ENCODE measurements at regions not wholly inside any gene's neighbourhood (a gene's known extent, or its start where the extent isn't known, plus 50 kb on each side); places are given as distances from the start of the nearest gene placed in this dataset.
"Not testable (repeated sequence)": the region's sequence is repeated elsewhere in the genome, so short reads cannot be mapped to it uniquely, and the experiment has no call there.

DNA sequence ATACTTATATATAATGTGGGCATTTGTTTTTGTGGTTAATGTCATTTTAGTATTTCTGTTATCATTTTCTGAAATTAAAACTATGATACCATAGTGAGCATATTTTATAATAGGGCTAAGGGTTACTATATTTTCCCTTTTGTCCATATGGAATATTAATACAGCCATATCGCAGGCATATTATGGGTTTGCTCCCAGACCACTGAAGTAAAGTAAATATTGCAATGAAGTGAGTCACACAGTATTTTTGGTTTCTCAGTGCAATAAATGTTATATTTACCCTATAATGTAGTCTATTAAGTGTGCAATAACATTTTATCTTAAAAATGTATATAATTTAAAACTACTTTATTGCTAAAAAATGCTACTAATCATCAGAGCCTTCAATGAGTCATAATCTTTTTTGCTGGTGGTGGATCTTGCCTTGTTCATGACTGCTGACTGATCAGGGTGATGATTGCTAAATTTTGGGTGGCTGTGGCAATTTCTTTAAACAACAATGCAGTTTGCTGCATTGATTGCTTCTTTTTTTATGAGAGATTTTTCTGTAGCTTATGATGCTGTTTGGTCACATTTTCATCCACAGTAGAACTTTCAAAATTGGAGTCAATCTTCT lies 1044.5 kb upstream of the NOVA1 start:
- no peak for DNase-seq

DNA sequence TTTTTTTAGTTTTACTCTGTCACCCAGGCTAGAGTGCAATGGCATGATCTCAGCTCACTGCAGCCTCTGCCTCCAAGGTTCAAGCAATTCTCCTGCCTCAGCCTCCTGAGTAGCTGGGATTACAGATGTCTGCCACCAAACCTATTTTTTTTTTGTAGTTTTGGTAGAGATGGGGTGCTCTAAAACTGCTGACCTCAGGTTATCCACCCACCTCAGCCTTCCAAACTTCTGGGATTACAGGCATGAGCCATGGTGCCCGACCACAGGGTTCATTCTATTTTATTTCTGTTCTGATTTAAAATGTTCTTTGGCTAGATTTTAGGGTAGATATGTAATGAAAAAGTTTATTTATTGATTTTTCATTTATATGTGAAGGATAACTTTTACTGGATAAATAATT lies 1062.8 kb upstream of the NOVA1 start:
- DNase-seq: no peak

DNA sequence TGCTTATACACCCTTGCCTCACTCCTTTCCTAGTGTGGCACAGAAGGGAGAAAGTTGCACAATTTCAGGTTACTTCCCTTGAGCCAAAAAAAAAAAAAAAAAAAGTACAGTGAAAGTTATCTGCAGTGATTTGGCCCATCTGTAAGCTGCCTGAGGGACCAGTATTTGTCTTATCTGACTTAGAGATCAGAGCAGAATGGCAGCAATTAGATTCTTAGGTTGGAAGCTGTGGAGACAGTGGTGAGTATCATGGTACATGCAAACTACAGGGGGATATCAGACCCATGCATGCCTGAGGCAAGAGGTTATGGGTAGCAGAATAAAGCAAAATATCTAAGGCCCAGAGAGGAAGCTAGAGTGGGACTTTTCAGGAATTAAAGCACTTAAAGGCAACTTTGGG lies 1070.7 kb upstream of the NOVA1 start:
- no peak for DNase-seq

- no peak for DNase-seq
These were observed 1074.2 kb upstream of the NOVA1 start for GRCh38 chr14:27672047-27672446.

GRCh38 chr14:27672811-27673737 lies 1075.2 kb upstream of the NOVA1 start:
- not testable (repeated sequence) for DNase-seq

GRCh38 chr14:27686137-27686536 lies 1080.5 kb upstream of the FOXG1 start:
- DNase-seq: no peak

DNA sequence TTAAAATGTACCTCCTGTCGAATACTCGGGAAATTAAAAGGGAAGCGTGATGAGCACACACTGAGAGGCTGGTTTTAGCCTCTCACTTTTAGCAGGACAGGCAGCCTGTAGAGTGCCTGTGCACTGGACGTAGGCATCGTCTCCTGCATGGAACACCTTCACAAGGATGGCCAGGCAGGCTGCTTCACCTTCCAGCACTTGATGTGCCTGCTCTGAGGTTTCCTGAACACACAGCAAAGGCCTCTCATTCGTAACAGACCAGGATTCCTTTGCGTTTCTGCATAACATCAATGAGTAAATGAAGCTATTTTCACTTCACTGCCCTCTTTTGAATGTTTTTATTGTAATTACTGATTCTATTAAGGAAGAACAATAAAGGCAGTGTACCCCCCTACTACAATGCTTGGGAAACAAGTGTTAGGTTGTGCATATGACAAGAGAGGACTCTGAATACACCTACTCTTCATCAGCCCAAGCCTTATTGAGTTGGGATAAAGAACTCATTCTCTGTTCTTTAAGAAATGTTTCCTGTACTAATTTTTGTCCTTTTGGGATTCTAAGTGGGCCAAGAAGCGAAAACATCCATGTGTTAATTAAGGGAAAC lies 1077.6 kb upstream of the FOXG1 start:
- no peak for DNase-seq

DNA sequence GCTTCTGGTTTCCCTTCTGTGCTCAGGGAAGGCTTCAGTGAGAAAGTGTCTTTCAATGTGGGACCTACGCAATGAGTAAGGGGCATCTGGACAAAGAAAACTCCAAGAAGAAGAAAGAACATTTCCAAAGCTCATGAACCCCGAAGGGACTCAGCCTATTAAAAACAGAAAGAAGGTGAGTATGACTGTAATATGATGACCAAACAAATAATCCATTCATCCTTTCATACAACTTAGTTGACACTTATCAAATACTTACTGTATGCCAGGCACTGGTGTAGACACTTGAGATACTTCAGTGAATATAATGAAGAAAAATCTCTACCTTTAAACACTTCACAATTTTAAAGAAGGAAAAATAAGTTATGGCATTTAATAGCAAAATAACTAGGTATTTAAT lies 1054.2 kb upstream of the FOXG1 start:
- DNase-seq: no peak

GRCh38 chr14:27715561-27715960 lies 1051.0 kb upstream of the FOXG1 start:
- DNase-seq: no peak

DNA sequence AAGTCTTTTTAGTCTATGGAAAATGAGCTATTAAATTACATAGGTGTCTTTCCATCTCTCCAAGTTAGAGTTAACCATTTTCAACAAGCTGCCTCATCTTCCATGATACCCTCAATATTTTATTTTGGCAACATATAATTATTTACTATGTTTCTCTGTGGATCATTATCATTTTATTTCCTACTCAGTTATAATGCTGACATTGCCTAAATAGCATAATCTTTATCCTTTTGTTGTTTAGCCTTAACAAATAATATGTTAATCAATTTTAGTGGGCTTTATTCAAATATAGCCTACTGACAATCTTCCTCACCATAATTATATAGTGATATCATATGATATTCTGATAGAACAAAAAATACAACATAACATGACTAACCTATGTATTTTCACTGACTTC lies 1044.8 kb upstream of the FOXG1 start:
- DNase-seq: no peak

DNA sequence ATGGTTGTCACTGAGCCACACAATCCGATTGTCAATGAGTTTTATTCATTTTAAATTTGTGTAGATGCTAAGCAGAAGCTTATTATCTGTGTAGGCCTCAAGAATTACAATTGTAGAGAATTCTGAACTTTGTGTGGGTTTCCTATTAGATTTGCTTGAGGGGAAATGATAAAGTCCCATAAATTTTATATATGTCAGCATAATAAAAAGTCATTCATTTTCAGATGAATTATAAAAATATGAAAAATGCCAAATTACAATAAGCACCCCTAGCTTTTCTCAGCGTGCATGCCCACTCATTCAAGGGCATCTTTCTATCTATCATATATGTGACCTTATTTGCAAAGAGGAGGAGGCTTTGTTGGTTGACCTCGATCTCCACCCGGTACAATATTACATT lies 1041.1 kb upstream of the FOXG1 start:
- DNase-seq: no peak

DNA sequence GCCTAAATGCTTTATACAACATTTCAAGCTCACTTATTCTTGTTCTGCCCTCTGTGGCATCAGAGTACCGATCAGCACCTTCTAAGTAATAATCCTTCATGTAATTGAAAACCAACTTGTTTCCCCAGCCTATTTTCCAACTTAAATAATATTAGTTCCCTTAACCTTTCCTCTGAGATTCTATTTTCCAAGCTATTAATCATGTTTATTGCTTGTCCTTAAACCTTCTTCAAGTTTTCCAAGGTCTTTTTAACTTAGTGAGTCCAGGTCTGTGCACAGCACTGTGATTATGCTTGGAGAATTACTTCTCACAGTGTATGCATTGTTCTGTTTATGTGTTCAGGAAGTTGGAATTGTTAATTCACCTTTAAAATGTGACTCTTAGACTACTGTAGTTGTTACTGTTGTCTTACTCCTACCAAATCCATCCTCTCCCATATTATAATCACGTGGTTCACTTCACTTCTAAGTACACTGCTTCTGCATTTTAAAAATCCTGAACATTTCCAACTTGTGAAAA lies 1039.3 kb upstream of the FOXG1 start:
- DNase-seq: no peak

DNA sequence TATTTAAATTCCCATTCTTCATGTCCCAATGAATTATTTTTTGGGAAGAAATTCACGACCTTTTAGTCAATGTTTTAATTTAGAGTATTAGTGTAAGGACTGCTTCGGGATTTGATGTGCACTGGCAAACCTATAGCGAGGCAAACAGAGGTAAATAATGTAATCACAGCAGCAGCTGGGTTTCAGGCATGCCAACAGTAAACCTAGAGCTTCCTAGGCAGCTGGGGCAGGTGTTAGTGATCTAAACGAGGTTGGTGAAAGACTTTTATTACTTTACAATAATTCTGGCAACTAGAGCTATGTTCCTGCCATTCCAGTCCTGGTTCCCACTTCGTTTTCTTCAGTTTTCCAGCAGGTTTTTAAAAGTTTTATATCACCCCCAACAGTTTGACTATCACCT lies 1036.4 kb upstream of the FOXG1 start:
- no peak for DNase-seq

GRCh38 chr14:27739657-27740156 lies 1026.9 kb upstream of the FOXG1 start:
- no peak for DNase-seq

GRCh38 chr14:27750114-27750513 lies 1016.5 kb upstream of the FOXG1 start:
- no peak for DNase-seq

DNA sequence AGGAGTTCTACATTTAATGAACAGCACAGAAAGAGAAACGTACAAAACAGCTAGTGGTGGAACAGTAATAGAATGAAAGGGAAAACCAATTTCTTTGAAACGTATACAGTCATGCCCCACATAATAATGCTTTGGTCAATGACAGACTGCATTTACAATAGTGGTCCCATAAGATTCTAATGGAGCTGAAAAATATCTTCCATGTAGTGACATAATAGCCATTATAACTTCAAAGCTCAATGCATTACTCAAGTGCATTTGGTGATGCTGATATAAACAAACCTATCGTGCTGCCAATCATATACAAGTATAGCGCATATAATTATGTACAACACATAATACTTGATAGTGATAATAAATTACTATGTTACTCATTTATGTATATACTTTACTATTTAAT lies 1008.9 kb upstream of the FOXG1 start:
- DNase-seq: not testable (repeated sequence)

- DNase-seq: not testable (repeated sequence)
These were observed 1006.2 kb upstream of the FOXG1 start for GRCh38 chr14:27760367-27760766.

DNA sequence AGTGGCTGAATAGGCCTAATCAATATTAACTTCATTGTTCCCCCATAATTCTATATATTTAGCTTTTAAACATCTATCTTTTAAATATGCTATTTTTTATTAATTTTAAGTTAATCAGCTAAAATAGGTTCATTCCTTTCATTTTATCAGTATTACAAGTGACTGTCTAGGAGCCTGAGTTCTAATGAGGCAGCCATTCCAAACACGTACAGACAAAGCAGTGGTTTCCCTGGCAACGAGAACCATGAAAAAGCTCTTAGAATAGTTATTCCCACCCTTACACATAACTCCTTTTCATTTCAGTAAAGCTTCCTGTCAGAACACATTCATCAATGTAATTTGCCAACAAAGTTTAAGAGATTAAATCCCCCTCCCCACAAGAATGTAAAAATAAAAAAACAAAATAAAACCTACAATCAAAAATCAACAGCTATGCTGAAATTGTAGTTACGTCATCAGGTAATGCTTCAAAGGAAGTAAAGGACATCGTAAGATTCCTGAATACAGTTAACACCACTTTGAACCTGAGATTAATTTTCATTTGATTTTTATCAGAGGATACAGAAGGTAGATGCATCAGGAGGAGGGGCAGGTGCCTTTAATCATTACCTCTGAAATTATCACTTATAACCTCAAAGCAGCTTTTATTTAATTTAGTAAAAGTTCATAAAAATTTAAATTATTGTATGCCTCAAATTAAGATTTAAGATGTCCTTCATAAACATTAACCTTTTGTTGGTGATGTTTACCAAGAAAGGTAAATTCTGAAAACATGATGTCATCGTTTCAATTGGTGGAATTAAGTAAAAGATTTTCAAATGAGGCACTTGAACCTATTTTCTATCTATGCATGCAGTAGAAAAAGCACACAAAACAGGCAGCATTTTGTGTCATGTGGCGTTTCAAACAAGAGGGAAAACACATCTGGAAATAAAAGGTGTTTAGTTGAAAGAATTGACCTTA lies 967.2 kb upstream of the FOXG1 start:
- not testable (repeated sequence) for DNase-seq

GRCh38 chr14:27817746-27818430 lies 948.7 kb upstream of the FOXG1 start:
- DNase-seq: not testable (repeated sequence)

DNA sequence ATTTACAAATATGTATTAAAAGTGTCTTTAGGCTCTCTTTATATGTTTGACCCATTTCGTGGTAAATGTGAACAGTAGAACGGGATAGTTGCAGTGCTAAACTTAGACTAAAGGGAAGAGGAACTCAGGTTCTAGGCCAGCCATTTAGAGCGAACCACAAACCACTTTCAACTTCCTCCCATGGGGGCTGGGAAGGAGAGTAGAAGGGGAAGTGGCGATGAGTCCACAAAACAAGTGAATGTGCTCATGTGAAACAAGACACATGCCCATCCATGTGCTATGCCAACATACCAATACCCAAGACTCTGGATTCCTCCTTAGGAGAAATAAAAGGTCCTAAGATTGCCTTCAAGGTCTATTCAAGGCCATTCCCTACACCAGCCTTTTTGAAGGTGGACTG lies 940.4 kb upstream of the FOXG1 start:
- not testable (repeated sequence) for DNase-seq

DNA sequence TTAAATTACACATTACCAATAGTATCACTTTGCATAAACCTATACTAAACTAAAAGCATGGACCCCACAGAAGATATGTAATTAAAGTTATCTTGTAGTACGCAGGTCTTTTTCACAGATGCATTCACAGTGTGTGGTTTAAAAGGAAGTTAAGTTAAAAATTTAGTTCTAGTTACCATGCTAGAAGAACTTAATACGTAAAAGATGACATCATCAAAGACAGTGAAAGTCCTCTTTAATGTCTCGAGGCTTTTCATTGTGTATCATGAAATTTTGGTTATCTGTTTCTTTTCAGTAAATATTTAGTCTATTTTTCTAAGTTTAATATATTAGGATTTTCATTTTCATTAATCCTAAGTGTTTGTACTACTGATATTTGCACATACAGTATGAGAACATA lies 934.6 kb upstream of the FOXG1 start:
- not testable (repeated sequence) for DNase-seq

GRCh38 chr14:27833001-27833400 lies 933.6 kb upstream of the FOXG1 start:
- not testable (repeated sequence) for DNase-seq

Measured in NCI-H1694 treated with DMSO at 0.1 percent for 48 hours (cell line).